Right atrium auricular region (tissue), 2 donors: ENCODE measurements at regions not wholly inside any gene's neighbourhood (a gene's known extent, or its start where the extent isn't known, plus 50 kb on each side); places are given as distances from the start of the nearest gene placed in this dataset.

Source experiments
- DNase-seq: peaks from one replicate; pipeline ENCODE4 v3.0.0-alpha.2; 2019; ENCODE audit warnings: low spot score
- H3K27ac ChIP-seq, 2 donors: fragments of 200-600 bp; sonication (generic); 1 replicate in 1 of 2; 2 replicates in 1 of 2; pipeline ENCODE4 v1.5.1; 2016 to 2019
- H3K27me3 ChIP-seq, 2 donors: fragments of 200-600 bp; sonication (generic); one replicate each; pipeline versions ENCODE4 v1.5.1 to v1.6.0; 2017 to 2019
- H3K36me3 ChIP-seq: fragments of 200-600 bp; sonication (generic); one replicate; pipeline ENCODE4 v1.5.1; 2016
- H3K4me1 ChIP-seq, 2 donors: fragments of 200-600 bp; sonication (generic); one replicate each; pipeline versions ENCODE4 v1.5.1 to v1.6.0; 2017 to 2019
- H3K4me3 ChIP-seq, 2 donors: fragments of 200-600 bp; sonication (generic); 1 replicate in 1 of 2; 2 replicates in 1 of 2; pipeline ENCODE4 v1.5.1; 2017 to 2019; ENCODE audit warnings: mild to moderate bottlenecking in 1 of 2, moderate library complexity in 1 of 2
- H3K9me3 ChIP-seq, 2 donors: fragments of 200-600 bp; sonication (generic); one replicate each; pipeline ENCODE4 v1.5.1; 2019
- CTCF ChIP-seq, 2 donors: fragments of 200-600 bp; sonication (generic); IDR thresholded peaks; one replicate each; pipeline ENCODE4 v1.5.1; 2019; ENCODE audit warnings: antibody characterized with exemption in 2 of 2

GRCh38 chr7:51757960-51758359 lies 441.4 kb upstream of the COBL start:
- H3K9me3 ChIP-seq, result no peaks in the 10 kb centered on the region
- no peaks in the 10 kb centered on the region for H3K4me1 ChIP-seq
- no peak overlapping the region for H3K4me3 ChIP-seq
- H3K27me3 ChIP-seq, result no peaks in the 10 kb centered on the region
- DNase-seq, result no peak
- no peak overlapping the region for H3K27ac ChIP-seq
- no peak for TF ChIP-seq CTCF (IDR thresholded peaks at IDR 0.05)
- H3K36me3 ChIP-seq, result no peaks in the 10 kb centered on the region

- no peak overlapping the region for H3K27ac ChIP-seq
- DNase-seq, result no peak
- no peaks in the 10 kb centered on the region for H3K9me3 ChIP-seq
- no peak for TF ChIP-seq CTCF (IDR thresholded peaks at IDR 0.05)
- no peaks in the 10 kb centered on the region for H3K36me3 ChIP-seq
- no peaks in the 10 kb centered on the region for H3K27me3 ChIP-seq
- no peak overlapping the region for H3K4me3 ChIP-seq
- H3K4me1 ChIP-seq, result no peaks in the 10 kb centered on the region
Measured at GRCh38 chr7:51732951-51733350, 416.3 kb upstream of the COBL start.

GRCh38 chr7:51732116-51732515 lies 415.5 kb upstream of the COBL start:
- H3K9me3 ChIP-seq, result no peaks in the 10 kb centered on the region
- no peak for DNase-seq
- no peaks in the 10 kb centered on the region for H3K36me3 ChIP-seq

GRCh38 chr7:51731075-51731474 lies 414.5 kb upstream of the COBL start:
- no peak for DNase-seq
- no peak for TF ChIP-seq CTCF (IDR thresholded peaks at IDR 0.05)
- no peaks in the 10 kb centered on the region for H3K36me3 ChIP-seq
- no peak overlapping the region for H3K4me3 ChIP-seq
- no peaks in the 10 kb centered on the region for H3K9me3 ChIP-seq
- no peaks in the 10 kb centered on the region for H3K27me3 ChIP-seq
- H3K27ac ChIP-seq, result no peak overlapping the region
- H3K4me1 ChIP-seq, result no peaks in the 10 kb centered on the region

More at GRCh38 chr7:51732116-51732515, 415.5 kb upstream of the COBL start:
- Histone ChIP-seq H3K27ac (no peak overlapping the region), H3K27me3 (no peaks in the 10 kb centered on the region), H3K4me1 (no peaks in the 10 kb centered on the region), H3K4me3 (no peak overlapping the region)
- TF ChIP-seq CTCF (IDR thresholded peaks at IDR 0.05), result no peak

GRCh38 chr7:51727441-51727840 lies 410.8 kb upstream of the COBL start:
- no peak for DNase-seq
- no peak for TF ChIP-seq CTCF (IDR thresholded peaks at IDR 0.05)
- Histone ChIP-seq H3K27me3 (no peaks in the 10 kb centered on the region), H3K36me3 (no peaks in the 10 kb centered on the region), H3K4me3 (no peak overlapping the region), H3K4me1 (no peaks in the 10 kb centered on the region), H3K27ac (no peak overlapping the region), H3K9me3 (peaks cover 0 to 10% of the 10 kb centered on the region in 2 donors)

- no peak overlapping the region for H3K27ac ChIP-seq
- no peaks in the 10 kb centered on the region for H3K4me1 ChIP-seq
- H3K27me3 ChIP-seq, result no peaks in the 10 kb centered on the region
- TF ChIP-seq CTCF (IDR thresholded peaks at IDR 0.05), result no peak
- no peak for DNase-seq
- H3K9me3 ChIP-seq, result peaks cover 0 to 4% of the 10 kb centered on the region in 2 donors
- H3K4me3 ChIP-seq, result no peak overlapping the region
- no peaks in the 10 kb centered on the region for H3K36me3 ChIP-seq
Measured at GRCh38 chr7:51706851-51707250, 390.2 kb upstream of the COBL start.
